ENCODE measurements at regions not wholly inside any gene's neighbourhood (a gene's known extent, or its start where the extent isn't known, plus 50 kb on each side); places are given as distances from the start of the nearest gene placed in this dataset.
"Not testable (repeated sequence)": the region's sequence is repeated elsewhere in the genome, so short reads cannot be mapped to it uniquely, and the experiment has no call there.

GRCh38 chr18:35808796-35809195 is 163.7 kb upstream of the RMP24 start:
- no peak for TF ChIP-seq CTCF (conservative IDR thresholded peaks at IDR 0.05)
- H3K27ac ChIP-seq = no peak overlapping the region

GRCh38 chr18:35810520-35810919 is 162.0 kb upstream of the RMP24 start:
- no peak for TF ChIP-seq CTCF (conservative IDR thresholded peaks at IDR 0.05)
- no peak overlapping the region for H3K27ac ChIP-seq

- H3K27ac ChIP-seq = no peak overlapping the region
- no peak for TF ChIP-seq CTCF (conservative IDR thresholded peaks at IDR 0.05)
These were observed 160.6 kb upstream of the RMP24 start for GRCh38 chr18:35811896-35812295.

- not testable (repeated sequence) for H3K27ac ChIP-seq
These were observed 157.5 kb upstream of the RMP24 start for GRCh38 chr18:35815011-35815410.

GRCh38 chr18:35816003-35816402 is 156.5 kb upstream of the RMP24 start:
- TF ChIP-seq CTCF (conservative IDR thresholded peaks at IDR 0.05) = no peak
- no peak overlapping the region for H3K27ac ChIP-seq

- H3K27ac ChIP-seq = no peak overlapping the region
- no peak for TF ChIP-seq CTCF (conservative IDR thresholded peaks at IDR 0.05)
These were observed 154.7 kb upstream of the RMP24 start for GRCh38 chr18:35817604-35818352.

- no peak overlapping the region for H3K27ac ChIP-seq
- no peak for TF ChIP-seq CTCF (conservative IDR thresholded peaks at IDR 0.05)
These were observed 154.2 kb upstream of the RMP24 start for GRCh38 chr18:35818353-35818667.

GRCh38 chr18:35822413-35822812 is 150.1 kb upstream of the RMP24 start:
- no peak for TF ChIP-seq CTCF (conservative IDR thresholded peaks at IDR 0.05)
- H3K27ac ChIP-seq = no peak overlapping the region
